ENCODE measurements at regions not wholly inside any gene's neighbourhood (a gene's known extent, or its start where the extent isn't known, plus 50 kb on each side); places are given as distances from the start of the nearest gene placed in this dataset.

- Mint-ChIP-seq H3K4me3 (no peak overlapping the region), H3K9me3 (no peaks in the 10 kb centered on the region), H3K36me3 (ENCODE audit: low read depth) (no peaks in the 10 kb centered on the region), H3K27me3 (ENCODE audit: insufficient read depth) (no peaks in the 10 kb centered on the region), H3K4me1 (no peaks in the 10 kb centered on the region), H3K27ac (no peak overlapping the region)
- no peaks in the 10 kb centered on the region for H3K4me1 ChIP-seq (ENCODE audit: control insufficient read depth, insufficient read depth, low read length)
- H3K36me3 ChIP-seq (ENCODE audit: control insufficient read depth, insufficient read depth, low read length) = no peaks in the 10 kb centered on the region
- no peak for DNase-seq
- TF ChIP-seq CTCF (conservative IDR thresholded peaks at IDR 0.05) = no peak
- no peak overlapping the region for H3K4me3 ChIP-seq (ENCODE audit: low read length)
- H3K27me3 ChIP-seq (ENCODE audit: control insufficient read depth, insufficient read depth, low read length, poor library complexity, severe bottlenecking) = no peaks in the 10 kb centered on the region
- H3K9me3 ChIP-seq (ENCODE audit: control insufficient read depth, low read length) = no peaks in the 10 kb centered on the region
- no peak overlapping the region for H3K9ac ChIP-seq (ENCODE audit: extremely low read depth, low read length, poor library complexity, severe bottlenecking)
- 89 to 92% methylated on average over 5 to 9 of the region's 9 CpGs for WGBS, 2 experiments (ENCODE audit: insufficient coverage in 1 of 2, insufficient read length in 1 of 2)
- H3K27ac ChIP-seq (ENCODE audit: low read depth, low read length) = no peak overlapping the region
These were observed 186.3 kb upstream of the EGFLAM start for GRCh38 chr5:38071831-38072694.

GRCh38 chr5:38070304-38070950 lies 187.9 kb upstream of the EGFLAM start:
- no peaks in the 10 kb centered on the region for H3K9me3 Mint-ChIP-seq

GRCh38 chr5:38069360-38069759 lies 189.0 kb upstream of the EGFLAM start:
- peaks cover 5% of the 10 kb centered on the region for H3K27me3 Mint-ChIP-seq (ENCODE audit: insufficient read depth)
- TF ChIP-seq CTCF (conservative IDR thresholded peaks at IDR 0.05) = no peak
- Histone ChIP-seq H3K4me1 (ENCODE audit: control insufficient read depth, insufficient read depth, low read length) (no peaks in the 10 kb centered on the region), H3K27ac (ENCODE audit: low read depth, low read length) (no peak overlapping the region), H3K9ac (ENCODE audit: extremely low read depth, low read length, poor library complexity, severe bottlenecking) (no peak overlapping the region), H3K9me3 (ENCODE audit: control insufficient read depth, low read length) (no peaks in the 10 kb centered on the region), H3K27me3 (ENCODE audit: control insufficient read depth, insufficient read depth, low read length, poor library complexity, severe bottlenecking) (no peaks in the 10 kb centered on the region), H3K36me3 (ENCODE audit: control insufficient read depth, insufficient read depth, low read length) (no peaks in the 10 kb centered on the region), H3K4me3 (ENCODE audit: low read length) (no peak overlapping the region)
- 89 to 94% methylated on average over 2 to 3 of the region's 3 CpGs for WGBS, 2 experiments (ENCODE audit: insufficient coverage in 1 of 2, insufficient read length in 1 of 2)
- no peak for DNase-seq
- no peaks in the 10 kb centered on the region for H3K4me1 Mint-ChIP-seq
- no peaks in the 10 kb centered on the region for H3K9me3 Mint-ChIP-seq
- H3K36me3 Mint-ChIP-seq (ENCODE audit: low read depth) = no peaks in the 10 kb centered on the region
- H3K27ac Mint-ChIP-seq = no peak overlapping the region
- H3K4me3 Mint-ChIP-seq = no peak overlapping the region

More at GRCh38 chr5:38070304-38070950, 187.9 kb upstream of the EGFLAM start:
- WGBS, 2 experiments (ENCODE audit: insufficient coverage in 1 of 2, insufficient read length in 1 of 2) = 92 to 95% methylated on average over 2 to 6 of the region's 6 CpGs
- H3K9ac ChIP-seq (ENCODE audit: extremely low read depth, low read length, poor library complexity, severe bottlenecking) = no peak overlapping the region
- TF ChIP-seq CTCF (conservative IDR thresholded peaks at IDR 0.05) = no peak
- Mint-ChIP-seq H3K27me3 (ENCODE audit: insufficient read depth) (no peaks in the 10 kb centered on the region), H3K27ac (no peak overlapping the region), H3K4me3 (no peak overlapping the region), H3K36me3 (ENCODE audit: low read depth) (no peaks in the 10 kb centered on the region), H3K4me1 (no peaks in the 10 kb centered on the region)
- H3K27ac ChIP-seq (ENCODE audit: low read depth, low read length) = no peak overlapping the region
- no peaks in the 10 kb centered on the region for H3K9me3 ChIP-seq (ENCODE audit: control insufficient read depth, low read length)
- no peaks in the 10 kb centered on the region for H3K36me3 ChIP-seq (ENCODE audit: control insufficient read depth, insufficient read depth, low read length)
- H3K27me3 ChIP-seq (ENCODE audit: control insufficient read depth, insufficient read depth, low read length, poor library complexity, severe bottlenecking) = no peaks in the 10 kb centered on the region
- H3K4me1 ChIP-seq (ENCODE audit: control insufficient read depth, insufficient read depth, low read length) = no peaks in the 10 kb centered on the region
- H3K4me3 ChIP-seq (ENCODE audit: low read length) = no peak overlapping the region
- DNase-seq = no peak
